Parathyroid adenoma (tissue), 2 donors: ENCODE measurements at regions not wholly inside any gene's neighbourhood (a gene's known extent, or its start where the extent isn't known, plus 50 kb on each side); places are given as distances from the start of the nearest gene placed in this dataset.

ENCODE experiments used
- H2AFZ ChIP-seq: fragments of 300-600 bp; sonication (generic); one replicate; pipeline ENCODE4 v1.7.0; 2017; ENCODE audit warnings: antibody characterized with exemption, mild to moderate bottlenecking
- H3K27ac ChIP-seq: fragments of 300-600 bp; sonication (generic); one replicate; pipeline ENCODE4 v1.7.0; 2017
- H3K27me3 ChIP-seq: fragments of 300-600 bp; sonication (generic); one replicate; pipeline ENCODE4 v1.7.0; 2017; ENCODE audit warnings: low read length; ENCODE audit not compliant: control insufficient read depth, insufficient read depth
- H3K36me3 ChIP-seq: fragments of 300-600 bp; sonication (generic); one replicate; pipeline ENCODE4 v1.7.0; 2017; ENCODE audit warnings: low read length; ENCODE audit not compliant: control insufficient read depth, insufficient read depth
- H3K4me1 ChIP-seq: fragments of 300-600 bp; sonication (generic); one replicate; pipeline ENCODE4 v1.7.0; 2017; ENCODE audit warnings: control low read depth
- H3K4me2 ChIP-seq: fragments of 300-600 bp; sonication (generic); one replicate; pipeline ENCODE4 v1.7.0; 2017; ENCODE audit warnings: low read length
- H3K4me3 ChIP-seq: fragments of 300-600 bp; sonication (generic); one replicate; pipeline ENCODE4 v1.7.0; 2017; ENCODE audit warnings: low read depth, low read length
- H3K79me2 ChIP-seq: fragments of 300-600 bp; sonication (generic); one replicate; pipeline ENCODE4 v1.7.0; 2017; ENCODE audit warnings: control low read depth
- H3K9ac ChIP-seq: fragments of 300-600 bp; sonication (generic); one replicate; pipeline ENCODE4 v1.7.0; 2017; ENCODE audit warnings: mild to moderate bottlenecking
- H3K9me3 ChIP-seq: fragments of 300-600 bp; sonication (generic); one replicate; pipeline ENCODE4 v1.7.0; 2017; ENCODE audit warnings: low read length; ENCODE audit not compliant: control insufficient read depth
- CTCF ChIP-seq: fragments of 300-600 bp; sonication (generic); IDR thresholded peaks from one replicate; pipeline ENCODE4 v1.7.0; 2017; ENCODE audit warnings: antibody characterized with exemption, mild to moderate bottlenecking
- donor health status: primary hyperparathyroidism.

- Histone ChIP-seq H3K27me3 (no peaks in the 10 kb centered on the region), H3K4me2 (peak overlapping the region; percentile 1), H3K27ac (peak overlapping the region; percentile 89), H3K4me3 (no peak overlapping the region), H3K79me2 (no peaks in the 10 kb centered on the region), H3K36me3 (no peaks in the 10 kb centered on the region), H3K4me1 (peaks cover 60% of the 10 kb centered on the region), H3K9me3 (no peaks in the 10 kb centered on the region), H3K9ac (no peak overlapping the region), H2AFZ (peak overlapping the region; percentile 50)
- TF ChIP-seq CTCF: no peak
Observed at GRCh38 chr6:147078106-147078505, 126.1 kb upstream of the STXBP5 start.

DNA sequence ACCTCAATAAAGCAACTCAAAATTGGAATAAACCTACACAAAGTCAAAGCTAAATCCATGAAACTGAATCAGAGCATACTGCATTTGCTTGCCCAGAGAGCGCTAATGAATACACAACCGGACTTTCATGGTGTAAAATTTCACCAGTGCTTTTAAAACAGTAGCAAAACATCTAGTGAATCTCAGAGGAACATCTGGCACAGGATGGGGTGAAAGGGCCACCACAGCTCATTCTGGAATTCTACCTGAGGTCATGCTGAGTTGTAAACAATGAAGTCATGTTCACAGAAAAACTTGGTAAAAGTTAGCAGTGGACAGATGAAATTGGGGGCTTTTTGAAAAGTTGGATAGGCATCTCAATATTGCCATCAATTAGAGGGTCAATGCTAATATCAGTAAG lies 125.6 kb upstream of the STXBP5 start:
- H3K9me3 ChIP-seq: no peaks in the 10 kb centered on the region
- H3K27ac ChIP-seq: peak overlapping the region; percentile 89
- no peak for TF ChIP-seq CTCF
- H3K27me3 ChIP-seq: no peaks in the 10 kb centered on the region
- H3K9ac ChIP-seq: no peak overlapping the region
- peak overlapping the region; percentile 1 for H3K4me2 ChIP-seq
- peaks cover 65% of the 10 kb centered on the region for H3K4me1 ChIP-seq
- H2AFZ ChIP-seq: peak overlapping the region; percentile 50
- H3K79me2 ChIP-seq: no peaks in the 10 kb centered on the region
- H3K4me3 ChIP-seq: no peak overlapping the region
- no peaks in the 10 kb centered on the region for H3K36me3 ChIP-seq

GRCh38 chr6:147080225-147080624 lies 124.0 kb upstream of the STXBP5 start:
- no peak for TF ChIP-seq CTCF
- Histone ChIP-seq H3K4me2 (no peak overlapping the region), H3K27me3 (no peaks in the 10 kb centered on the region), H3K9ac (no peak overlapping the region), H2AFZ (peak overlapping the region; percentile 76), H3K27ac (peak overlapping the region; percentile 89), H3K4me1 (peaks cover 68% of the 10 kb centered on the region), H3K79me2 (no peaks in the 10 kb centered on the region), H3K9me3 (no peaks in the 10 kb centered on the region), H3K36me3 (no peaks in the 10 kb centered on the region), H3K4me3 (no peak overlapping the region)

GRCh38 chr6:147081076-147081609 lies 123.1 kb upstream of the STXBP5 start:
- Histone ChIP-seq H3K4me1 (peaks cover 60% of the 10 kb centered on the region), H3K9ac (no peak overlapping the region), H3K4me3 (peak overlapping the region; percentile 19), H3K27ac (peak overlapping the region; percentile 89), H3K27me3 (no peaks in the 10 kb centered on the region), H3K36me3 (no peaks in the 10 kb centered on the region), H3K79me2 (no peaks in the 10 kb centered on the region), H3K4me2 (peak overlapping the region; percentile 56), H2AFZ (peak overlapping the region; percentile 34), H3K9me3 (no peaks in the 10 kb centered on the region)
- no peak for TF ChIP-seq CTCF

DNA sequence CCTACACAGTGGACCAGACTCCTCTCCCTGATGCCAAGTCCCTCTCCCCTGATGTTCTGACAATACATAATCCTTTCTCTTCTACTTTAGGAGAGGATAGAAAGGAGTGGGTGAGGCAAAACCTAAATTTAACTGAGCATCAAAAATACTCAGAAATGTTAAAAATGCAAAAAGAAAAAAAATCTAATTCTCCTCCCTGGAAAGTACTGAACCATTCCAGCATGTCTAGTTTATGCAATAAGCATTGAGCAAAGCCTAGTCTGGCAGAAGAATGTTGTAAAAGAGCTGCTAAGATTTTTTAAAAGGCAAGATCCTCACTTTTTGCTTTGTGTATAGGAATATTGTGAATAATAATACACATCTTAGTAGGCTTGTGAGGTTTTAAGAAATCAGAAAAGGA lies 116.6 kb upstream of the STXBP5 start:
- no peaks in the 10 kb centered on the region for H3K9me3 ChIP-seq
- no peaks in the 10 kb centered on the region for H3K27me3 ChIP-seq
- no peak overlapping the region for H2AFZ ChIP-seq
- H3K9ac ChIP-seq: no peak overlapping the region
- no peaks in the 10 kb centered on the region for H3K36me3 ChIP-seq
- peaks cover 11% of the 10 kb centered on the region for H3K4me1 ChIP-seq
- H3K4me3 ChIP-seq: no peak overlapping the region
- H3K27ac ChIP-seq: no peak overlapping the region
- TF ChIP-seq CTCF: no peak
- H3K79me2 ChIP-seq: no peaks in the 10 kb centered on the region
- no peak overlapping the region for H3K4me2 ChIP-seq
